GM18511 (cell line): ENCODE measurements at regions not wholly inside any gene's neighbourhood (a gene's known extent, or its start where the extent isn't known, plus 50 kb on each side); places are given as distances from the start of the nearest gene placed in this dataset.
"Not testable (repeated sequence)": the region's sequence is repeated elsewhere in the genome, so short reads cannot be mapped to it uniquely, and the experiment has no call there.

Source experiments
- ATAC-seq: cut with Tn5 transposase; IDR thresholded peaks from one replicate; pipeline ENCODE4 v1.9.1; 2021; ENCODE audit warnings: mild to moderate bottlenecking, moderate library complexity; ENCODE audit not compliant: unreplicated experiment

DNA sequence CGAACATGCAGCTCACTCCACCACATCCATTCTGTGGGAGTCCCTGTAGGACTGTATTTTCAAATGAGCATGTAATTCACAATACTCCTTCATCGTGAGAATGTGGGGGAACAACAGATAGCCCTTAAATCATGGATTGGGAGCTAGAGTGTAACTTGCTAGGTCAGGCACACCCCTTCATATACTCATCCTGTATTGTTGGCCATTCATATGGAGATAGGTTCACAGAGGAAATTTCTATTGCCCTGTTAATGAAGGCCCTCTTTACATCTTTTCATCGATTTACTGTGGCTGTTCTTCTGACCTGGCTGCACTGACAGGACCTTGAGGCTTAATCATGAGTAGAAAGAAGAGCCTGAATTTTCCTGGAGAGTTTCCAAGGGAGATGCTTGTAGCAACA is 193.8 kb upstream of the DPP10 start:
- no peak for ATAC-seq

DNA sequence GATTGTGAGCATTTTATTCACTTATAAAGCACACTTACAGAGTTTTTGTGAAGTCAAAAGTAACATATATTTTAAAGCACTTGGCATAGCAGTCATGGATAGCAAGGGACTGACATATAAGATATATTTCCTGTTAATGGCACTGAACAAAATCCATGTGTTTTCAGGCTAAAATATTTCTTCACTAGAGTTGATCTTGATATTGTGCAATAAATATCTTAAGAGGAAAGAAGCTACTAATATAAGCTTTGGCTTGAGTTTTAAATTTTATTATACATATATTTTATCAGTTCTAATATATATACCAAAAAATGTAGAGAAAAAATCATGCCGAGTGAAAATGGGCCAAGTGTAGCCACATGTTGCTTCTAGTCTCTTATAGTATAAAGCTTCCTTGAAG is 189.7 kb upstream of the DPP10 start:
- ATAC-seq, result no peak

- ATAC-seq, result no peak
Measured at GRCh38 chr2:114254875-114255274, 187.6 kb upstream of the DPP10 start.

DNA sequence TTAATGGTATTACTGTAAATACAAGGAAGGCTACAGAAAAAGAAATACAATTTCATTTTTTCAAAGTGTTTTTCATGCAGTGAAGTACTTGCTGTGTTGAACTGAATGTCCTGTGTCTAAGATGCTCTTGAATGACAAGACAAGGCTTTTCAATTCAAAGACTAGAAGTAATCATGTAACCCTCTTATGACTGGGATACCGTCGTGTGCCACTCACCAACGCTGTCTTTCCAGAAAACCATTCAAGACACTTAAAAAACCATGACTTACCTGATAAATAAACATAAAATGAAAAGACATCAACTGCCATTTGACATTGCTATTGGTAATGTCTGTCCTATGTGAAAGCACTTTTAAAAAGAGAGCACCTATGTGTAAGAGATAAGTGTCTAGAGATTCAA is 183.1 kb upstream of the DPP10 start:
- ATAC-seq, result no peak

GRCh38 chr2:114261366-114261765 is 181.1 kb upstream of the DPP10 start:
- ATAC-seq, result no peak

- ATAC-seq, result no peak
Measured at GRCh38 chr2:114265261-114265660, 177.2 kb upstream of the DPP10 start.

GRCh38 chr2:114274957-114275356 is 167.5 kb upstream of the DPP10 start:
- no peak for ATAC-seq

- ATAC-seq, result no peak
Measured at GRCh38 chr2:114281188-114281587, 161.3 kb upstream of the DPP10 start.

DNA sequence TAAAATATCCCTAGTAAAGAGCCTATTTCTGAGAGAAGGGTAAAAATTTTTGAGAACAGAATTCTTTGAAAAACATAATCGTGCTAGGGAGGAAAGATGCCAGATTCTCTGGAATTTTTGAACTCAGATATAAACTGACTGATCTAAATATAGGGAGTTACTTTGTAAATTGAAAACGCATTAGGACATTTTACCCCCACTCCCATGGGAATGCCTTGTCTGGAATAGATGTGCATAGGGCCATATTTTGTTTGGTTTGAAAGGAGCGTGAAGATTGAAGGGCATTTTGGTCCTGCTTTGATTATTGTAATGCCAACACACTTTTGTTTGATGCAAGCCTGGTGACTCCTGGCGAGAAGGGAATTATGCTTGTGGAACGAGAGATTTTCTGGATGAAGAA is 158.7 kb upstream of the DPP10 start:
- no peak for ATAC-seq

DNA sequence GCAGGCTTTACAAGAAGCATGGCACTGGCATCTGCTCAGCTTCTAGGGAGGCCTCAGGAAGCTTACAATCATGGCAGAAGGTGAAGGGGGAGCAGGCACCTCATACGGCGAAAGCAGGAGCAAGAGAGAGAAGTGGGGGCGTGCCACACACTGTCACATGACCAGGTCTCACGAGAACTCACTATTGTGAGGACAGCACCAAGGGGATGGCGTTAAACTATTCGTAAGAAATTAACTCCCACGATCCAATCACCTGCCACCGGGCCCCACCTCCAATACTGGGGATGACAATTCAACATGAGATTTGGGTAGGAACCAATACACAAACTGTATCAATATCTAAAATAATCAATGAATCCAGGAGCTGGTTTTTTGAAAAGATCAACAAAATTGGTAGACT is 156.0 kb upstream of the DPP10 start:
- no peak for ATAC-seq

- ATAC-seq, result no peak
Measured at GRCh38 chr2:114293355-114293754, 149.1 kb upstream of the DPP10 start.

- no peak for ATAC-seq
Measured at GRCh38 chr2:114294741-114295140, 147.7 kb upstream of the DPP10 start.

DNA sequence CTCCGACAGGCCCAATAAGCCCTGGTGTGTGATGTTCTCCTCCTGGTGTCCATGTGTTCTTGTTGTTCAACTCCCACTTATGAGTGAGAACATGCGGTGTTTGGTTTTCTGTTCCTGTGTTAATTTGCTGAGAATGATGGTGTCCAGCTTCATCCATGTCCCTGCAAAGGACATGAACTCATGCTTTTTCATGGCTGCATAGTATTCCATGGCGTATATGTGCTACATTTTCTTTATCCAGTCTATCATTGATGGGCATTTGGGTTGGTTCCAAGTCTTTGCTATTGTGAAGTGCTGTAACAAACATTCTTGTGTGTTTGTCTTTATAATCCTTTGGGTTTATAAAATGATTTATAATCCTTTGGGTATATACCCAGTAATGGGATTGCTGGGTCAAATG is 142.1 kb upstream of the DPP10 start:
- ATAC-seq, result not testable (repeated sequence)

DNA sequence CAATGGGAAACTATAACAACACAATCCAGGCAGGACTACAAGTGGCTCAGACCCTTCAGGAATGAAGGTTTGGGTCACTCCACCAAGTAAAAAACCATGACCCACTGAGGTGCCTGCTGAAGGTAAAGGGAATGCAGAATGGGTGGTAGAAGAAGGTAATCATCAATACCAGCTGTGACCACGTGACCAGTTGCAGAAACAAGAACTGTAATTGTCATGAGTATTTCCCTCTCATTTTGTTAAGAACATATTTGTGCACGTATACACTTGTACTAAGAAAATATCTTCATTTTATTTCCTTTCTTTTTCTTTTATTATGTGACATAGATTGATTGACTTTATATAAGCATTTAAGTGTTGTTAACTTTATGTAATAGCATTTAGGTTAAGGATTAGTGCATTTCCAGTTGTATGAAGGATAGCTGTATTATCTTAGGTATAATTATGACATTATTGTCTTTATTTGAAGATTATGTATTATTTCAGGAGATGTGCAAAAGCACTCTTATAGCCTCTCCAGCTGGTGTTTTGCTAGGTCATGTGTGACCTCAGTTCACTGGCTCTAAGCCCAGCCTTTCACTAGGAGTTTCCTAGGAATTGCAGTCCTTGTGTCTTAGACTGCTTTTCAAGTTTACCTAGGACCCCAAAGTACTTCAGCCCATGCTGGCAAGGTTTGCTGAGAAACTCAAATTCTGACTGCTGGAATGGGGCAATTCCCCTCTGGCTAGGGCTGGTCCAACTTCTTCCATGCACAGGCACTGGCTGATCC is 125.7 kb upstream of the DPP10 start:
- no peak for ATAC-seq

DNA sequence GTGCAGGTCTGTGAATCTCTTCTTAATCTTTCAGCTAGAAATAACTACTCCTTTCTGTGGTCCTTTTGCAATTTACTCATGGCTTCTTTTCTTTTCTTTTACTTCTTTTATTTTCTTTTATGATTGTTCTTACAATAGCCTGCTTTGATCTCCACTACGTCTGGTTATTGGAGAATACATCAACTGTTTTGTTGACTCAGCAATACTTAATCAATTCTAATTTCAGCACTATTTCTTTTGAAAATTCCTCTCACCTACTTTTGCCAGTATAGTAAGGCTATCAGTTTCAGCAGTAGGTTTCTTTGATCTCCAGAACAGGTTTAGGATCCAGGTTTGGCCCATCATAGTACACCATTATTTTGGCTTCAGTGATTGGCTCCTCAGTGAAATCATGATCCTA is 111.8 kb upstream of the DPP10 start:
- ATAC-seq, result no peak

DNA sequence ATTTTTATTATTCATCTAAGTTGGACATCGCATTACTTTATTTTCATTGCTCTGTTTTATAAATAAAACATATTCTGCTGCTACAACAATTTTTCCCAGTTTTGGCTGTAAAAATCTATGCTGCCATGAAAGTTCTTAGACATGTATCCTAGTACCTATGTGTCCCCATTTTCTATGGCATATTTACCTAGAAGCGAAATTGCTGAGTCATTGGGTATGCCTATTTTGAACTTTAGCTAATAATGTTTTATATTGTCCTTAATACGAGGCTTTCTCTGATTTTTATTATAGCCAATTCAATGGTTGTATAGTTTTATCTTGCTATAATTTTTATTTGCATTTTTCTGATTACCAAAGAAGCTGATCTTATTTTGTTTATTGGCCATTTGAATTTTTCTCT is 110.5 kb upstream of the DPP10 start:
- ATAC-seq, result no peak

GRCh38 chr2:114345246-114345645 is 97.2 kb upstream of the DPP10 start:
- ATAC-seq, result no peak

DNA sequence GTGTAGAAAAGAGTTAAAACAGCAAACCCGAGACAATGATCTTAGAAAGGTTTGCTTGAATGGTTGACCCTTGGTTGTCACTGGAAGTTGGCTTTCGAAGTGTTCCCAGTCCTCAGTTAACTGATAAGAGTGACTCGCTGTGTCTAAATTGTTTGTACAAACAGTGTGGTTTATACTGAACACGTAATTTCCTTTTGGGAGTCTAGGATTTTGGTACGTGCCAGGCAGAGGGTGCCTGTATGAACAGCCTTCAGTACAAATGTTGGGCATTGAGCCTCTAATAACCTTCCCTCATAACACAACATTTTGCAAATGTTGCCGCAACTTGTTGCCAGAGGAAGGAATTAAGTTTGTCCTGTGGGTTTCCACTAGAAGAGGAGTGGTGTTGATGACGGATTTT is 95.8 kb upstream of the DPP10 start:
- ATAC-seq, result no peak

DNA sequence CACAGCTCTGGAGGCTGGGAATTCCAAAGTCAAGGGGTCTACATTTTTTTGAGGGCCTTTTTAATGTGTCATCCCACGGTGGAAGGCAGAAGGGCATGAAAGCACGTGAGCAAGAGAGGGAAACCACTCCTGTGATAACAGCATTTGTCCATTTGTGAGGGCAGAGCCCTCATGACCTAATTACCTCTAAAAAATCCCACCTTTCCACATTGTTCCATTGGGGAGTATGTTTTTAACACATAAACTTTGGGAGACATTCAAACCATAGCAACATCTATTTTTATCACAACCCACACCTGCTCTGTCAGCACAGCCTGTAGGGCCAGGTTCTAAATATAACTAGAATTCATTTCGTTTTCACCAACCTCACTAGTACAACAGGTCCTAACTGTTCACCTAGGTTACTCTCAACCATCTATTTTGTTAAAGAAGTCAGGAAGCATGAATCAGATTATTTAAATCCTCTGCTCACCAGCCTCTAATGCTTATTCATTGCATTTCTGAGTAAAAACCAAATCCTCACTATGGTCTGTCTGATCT is 92.2 kb upstream of the DPP10 start:
- ATAC-seq, result no peak

- no peak for ATAC-seq
Measured at GRCh38 chr2:114352988-114353387, 89.5 kb upstream of the DPP10 start.

- ATAC-seq, result no peak
Measured at GRCh38 chr2:114354199-114354598, 88.2 kb upstream of the DPP10 start.

- ATAC-seq, result no peak
Measured at GRCh38 chr2:114368705-114369104, 73.7 kb upstream of the DPP10 start.

DNA sequence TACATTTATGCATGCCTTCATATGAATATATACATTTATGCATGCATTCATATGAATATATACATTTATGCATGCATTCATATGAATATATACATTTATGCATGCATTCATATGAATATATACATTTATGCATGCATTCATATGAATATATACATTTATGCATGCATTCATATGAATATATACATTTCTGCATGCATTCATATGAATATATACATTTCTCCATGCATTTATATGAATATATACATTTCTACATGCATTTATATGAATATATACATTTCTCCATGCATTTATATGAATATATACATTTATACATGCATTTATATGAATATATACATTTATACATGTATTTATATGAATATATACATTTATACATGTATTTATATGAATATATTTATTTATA is 70.7 kb upstream of the DPP10 start:
- ATAC-seq, result not testable (repeated sequence)
